ENCODE measurements at regions not wholly inside any gene's neighbourhood (a gene's known extent, or its start where the extent isn't known, plus 50 kb on each side); places are given as distances from the start of the nearest gene placed in this dataset.

DNA sequence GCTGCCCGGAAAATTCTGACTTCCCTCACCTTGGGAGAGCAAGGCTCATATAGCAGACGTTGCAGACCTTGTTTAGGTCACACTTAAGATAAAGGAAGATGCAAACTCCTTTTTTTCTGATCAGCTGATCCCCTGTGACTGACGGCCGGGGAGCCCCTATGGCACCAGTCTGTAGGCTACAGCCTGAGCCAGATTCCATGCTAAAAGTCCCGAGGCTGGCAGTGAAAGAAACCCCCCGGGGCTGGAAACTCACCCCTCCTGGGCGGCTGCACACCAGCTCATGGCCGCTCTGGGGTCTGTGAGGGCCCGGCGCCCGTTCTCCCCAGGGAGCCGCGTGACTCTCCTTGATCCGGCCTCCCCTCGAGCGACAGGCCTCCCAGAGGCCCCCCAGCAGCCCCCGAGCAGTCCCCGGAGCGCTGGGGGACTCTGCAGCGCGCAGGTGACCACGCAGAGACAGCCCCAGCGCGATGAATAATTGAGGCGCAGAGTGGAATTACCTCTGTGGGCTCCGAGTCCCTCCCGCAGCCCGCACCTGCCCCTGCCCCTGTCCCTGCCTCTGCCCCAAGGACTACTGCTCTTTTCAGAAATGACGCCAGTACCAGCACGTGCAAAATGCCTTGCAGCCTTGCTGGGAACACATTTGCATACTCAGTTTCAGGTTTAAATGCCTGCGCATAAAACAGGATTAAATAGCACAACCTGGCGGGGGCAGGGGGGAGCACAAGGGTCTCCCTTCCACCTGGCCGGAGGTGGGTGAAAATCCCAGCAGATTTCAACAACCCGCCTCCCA, 62.6 kb upstream of the CLDN14 start:
- TF ChIP-seq EZH2 (IDR thresholded peaks at IDR 0.05; ENCODE audit: borderline replicate concordance, low read depth, low read length, poor library complexity, severe bottlenecking): no peak
- TF ChIP-seq, protein P1, sequence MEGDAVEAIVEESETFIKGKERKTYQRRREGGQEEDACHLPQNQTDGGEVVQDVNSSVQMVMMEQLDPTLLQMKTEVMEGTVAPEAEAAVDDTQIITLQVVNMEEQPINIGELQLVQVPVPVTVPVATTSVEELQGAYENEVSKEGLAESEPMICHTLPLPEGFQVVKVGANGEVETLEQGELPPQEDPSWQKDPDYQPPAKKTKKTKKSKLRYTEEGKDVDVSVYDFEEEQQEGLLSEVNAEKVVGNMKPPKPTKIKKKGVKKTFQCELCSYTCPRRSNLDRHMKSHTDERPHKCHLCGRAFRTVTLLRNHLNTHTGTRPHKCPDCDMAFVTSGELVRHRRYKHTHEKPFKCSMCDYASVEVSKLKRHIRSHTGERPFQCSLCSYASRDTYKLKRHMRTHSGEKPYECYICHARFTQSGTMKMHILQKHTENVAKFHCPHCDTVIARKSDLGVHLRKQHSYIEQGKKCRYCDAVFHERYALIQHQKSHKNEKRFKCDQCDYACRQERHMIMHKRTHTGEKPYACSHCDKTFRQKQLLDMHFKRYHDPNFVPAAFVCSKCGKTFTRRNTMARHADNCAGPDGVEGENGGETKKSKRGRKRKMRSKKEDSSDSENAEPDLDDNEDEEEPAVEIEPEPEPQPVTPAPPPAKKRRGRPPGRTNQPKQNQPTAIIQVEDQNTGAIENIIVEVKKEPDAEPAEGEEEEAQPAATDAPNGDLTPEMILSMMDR (conservative IDR thresholded peaks at IDR 0.05; ENCODE audit: low read depth, low read length): no peak

All from A673 (cell line).